ENCODE measurements at regions not wholly inside any gene's neighbourhood (a gene's known extent, or its start where the extent isn't known, plus 50 kb on each side); places are given as distances from the start of the nearest gene placed in this dataset.
A peak's percentile ranks its signal among the peaks of the same experiment; 100 is the strongest.

DNA sequence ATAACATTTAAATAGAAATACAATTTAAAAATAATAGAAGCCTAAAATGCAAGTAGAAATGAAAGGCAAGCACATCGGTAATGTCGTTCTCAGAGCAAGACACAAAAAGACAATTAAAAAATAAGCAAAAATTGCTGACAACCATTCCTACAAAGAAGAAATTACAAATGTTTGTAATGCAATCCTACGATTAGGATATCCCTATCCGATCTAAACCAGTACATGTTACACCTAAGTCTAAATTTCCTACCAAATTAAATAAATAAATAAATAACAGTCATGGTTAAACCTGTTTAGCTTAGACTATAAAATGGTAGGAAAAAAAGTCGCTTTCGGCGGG lies 90.0 kb downstream of the ANXA2R start:
- H3K4me2 ChIP-seq (ENCODE audit: low read length, poor library complexity, severe bottlenecking): no peak overlapping the region
- H4K91ac ChIP-seq (ENCODE audit: low read length): no peak overlapping the region
- no peak overlapping the region for H2BK12ac ChIP-seq (ENCODE audit: low read length in 2 of 2)
- no peak overlapping the region for H2BK5ac ChIP-seq (ENCODE audit: low read depth, low read length, poor library complexity, severe bottlenecking)
- no peak overlapping the region for H3K14ac ChIP-seq (ENCODE audit: low read length in 2 of 2)
- H3K4me3 ChIP-seq (ENCODE audit: insufficient read depth in 1 of 2, low read depth in 1 of 2, low read length in 2 of 2): peak overlapping the region in 1 of 2 experiments; percentile 87
- H2BK15ac ChIP-seq (ENCODE audit: low read depth, poor library complexity, severe bottlenecking): no peak overlapping the region
- H3K27ac ChIP-seq (ENCODE audit: low read length, poor library complexity, severe bottlenecking): peak overlapping the region; percentile 84
- H3K9me3 ChIP-seq (ENCODE audit: control insufficient read depth, low read length): no peaks in the 10 kb centered on the region
- H3K79me1 ChIP-seq (replicated peaks; ENCODE audit: low read length, poor library complexity, severe bottlenecking): no peaks in the 10 kb centered on the region
- no peak overlapping the region for H2BK120ac ChIP-seq (ENCODE audit: low read depth, low read length)
- no peak for DNase-seq
- H3K4ac ChIP-seq (ENCODE audit: low read depth in 1 of 2, low read length in 2 of 2): no peak overlapping the region
- H2AK5ac ChIP-seq (ENCODE audit: low read length, severe bottlenecking): no peak overlapping the region
- H3K4me1 ChIP-seq (ENCODE audit: control insufficient read depth, insufficient read depth, low read depth, low read length): peaks cover 2% of the 10 kb centered on the region
- H3K23ac ChIP-seq (ENCODE audit: low read length in 2 of 2): no peak overlapping the region
- peaks cover 0 to 17% of the 10 kb centered on the region in 2 experiments for H3K36me3 ChIP-seq (ENCODE audit: control insufficient read depth in 1 of 2, insufficient read depth in 2 of 2, low read depth in 1 of 2, low read length in 2 of 2)
- peak overlapping the region; percentile 96 for H3K9ac ChIP-seq (ENCODE audit: low read length)
- H3K18ac ChIP-seq (ENCODE audit: low read depth in 1 of 2, low read length in 2 of 2): no peak overlapping the region
- no peak overlapping the region for H4K8ac ChIP-seq (ENCODE audit: low read length)
- H3K27me3 ChIP-seq (ENCODE audit: control insufficient read depth in 1 of 2, insufficient read depth in 1 of 2, low read length in 2 of 2): no peaks in the 10 kb centered on the region
- H2AFZ ChIP-seq (ENCODE audit: low read depth, low read length): no peak overlapping the region
- WGBS: 99% methylated on average over 5 of the region's 7 CpGs

- Histone ChIP-seq H3K23ac (ENCODE audit: low read length in 2 of 2) (no peak overlapping the region), H3K18ac (ENCODE audit: low read depth in 1 of 2, low read length in 2 of 2) (peak overlapping the region in 1 of 2 experiments; percentile 86), H4K91ac (ENCODE audit: low read length) (peak overlapping the region; percentile 78), H2BK15ac (ENCODE audit: low read depth, poor library complexity, severe bottlenecking) (peak overlapping the region; percentile 26), H2AFZ (ENCODE audit: low read depth, low read length) (no peak overlapping the region), H2BK12ac (ENCODE audit: low read length in 2 of 2) (no peak overlapping the region), H2AK5ac (ENCODE audit: low read length, severe bottlenecking) (peak overlapping the region; percentile 75), H3K4ac (ENCODE audit: low read depth in 1 of 2, low read length in 2 of 2) (no peak overlapping the region), H4K8ac (ENCODE audit: low read length) (no peak overlapping the region), H3K9me3 (ENCODE audit: control insufficient read depth, low read length) (no peaks in the 10 kb centered on the region), H3K4me3 (ENCODE audit: insufficient read depth in 1 of 2, low read depth in 1 of 2, low read length in 2 of 2) (peak overlapping the region in 1 of 2 experiments; percentile 87), H3K27me3 (ENCODE audit: control insufficient read depth in 1 of 2, insufficient read depth in 1 of 2, low read length in 2 of 2) (no peaks in the 10 kb centered on the region), H3K9ac (ENCODE audit: low read length) (peak overlapping the region; percentile 96), H2BK5ac (ENCODE audit: low read depth, low read length, poor library complexity, severe bottlenecking) (no peak overlapping the region), H3K4me2 (ENCODE audit: low read length, poor library complexity, severe bottlenecking) (no peak overlapping the region), H2BK120ac (ENCODE audit: low read depth, low read length) (peak overlapping the region; percentile 5), H3K14ac (ENCODE audit: low read length in 2 of 2) (no peak overlapping the region), H3K79me1 (replicated peaks; ENCODE audit: low read length, poor library complexity, severe bottlenecking) (no peaks in the 10 kb centered on the region), H3K4me1 (ENCODE audit: control insufficient read depth, insufficient read depth, low read depth, low read length) (peaks cover 4% of the 10 kb centered on the region), H3K36me3 (ENCODE audit: control insufficient read depth in 1 of 2, insufficient read depth in 2 of 2, low read depth in 1 of 2, low read length in 2 of 2) (peaks cover 0 to 17% of the 10 kb centered on the region in 2 experiments), H3K27ac (ENCODE audit: low read length, poor library complexity, severe bottlenecking) (no peak overlapping the region)
- no peak for DNase-seq
- WGBS: 95% methylated on average over 32 of the region's 33 CpGs
Observed at GRCh38 chr5:42949348-42950115, 90.6 kb downstream of the ANXA2R start.

- H2BK5ac ChIP-seq (ENCODE audit: low read depth, low read length, poor library complexity, severe bottlenecking): no peak overlapping the region
- H2BK120ac ChIP-seq (ENCODE audit: low read depth, low read length): no peak overlapping the region
- no peak overlapping the region for H3K23ac ChIP-seq (ENCODE audit: low read length in 2 of 2)
- peak overlapping the region in 1 of 2 experiments; percentile 87 for H3K4me3 ChIP-seq (ENCODE audit: insufficient read depth in 1 of 2, low read depth in 1 of 2, low read length in 2 of 2)
- 99% methylated on average over 10 of the region's 10 CpGs for WGBS
- H3K27ac ChIP-seq (ENCODE audit: low read length, poor library complexity, severe bottlenecking): no peak overlapping the region
- H4K8ac ChIP-seq (ENCODE audit: low read length): no peak overlapping the region
- no peak overlapping the region for H2AFZ ChIP-seq (ENCODE audit: low read depth, low read length)
- H4K91ac ChIP-seq (ENCODE audit: low read length): no peak overlapping the region
- no peaks in the 10 kb centered on the region for H3K27me3 ChIP-seq (ENCODE audit: control insufficient read depth in 1 of 2, insufficient read depth in 1 of 2, low read length in 2 of 2)
- H3K79me1 ChIP-seq (replicated peaks; ENCODE audit: low read length, poor library complexity, severe bottlenecking): no peaks in the 10 kb centered on the region
- no peaks in the 10 kb centered on the region for H3K9me3 ChIP-seq (ENCODE audit: control insufficient read depth, low read length)
- H3K4ac ChIP-seq (ENCODE audit: low read depth in 1 of 2, low read length in 2 of 2): no peak overlapping the region
- peaks cover 0 to 17% of the 10 kb centered on the region in 2 experiments for H3K36me3 ChIP-seq (ENCODE audit: control insufficient read depth in 1 of 2, insufficient read depth in 2 of 2, low read depth in 1 of 2, low read length in 2 of 2)
- no peak overlapping the region for H2BK15ac ChIP-seq (ENCODE audit: low read depth, poor library complexity, severe bottlenecking)
- no peak for DNase-seq
- peaks cover 6% of the 10 kb centered on the region for H3K4me1 ChIP-seq (ENCODE audit: control insufficient read depth, insufficient read depth, low read depth, low read length)
- H2AK5ac ChIP-seq (ENCODE audit: low read length, severe bottlenecking): no peak overlapping the region
- H2BK12ac ChIP-seq (ENCODE audit: low read length in 2 of 2): no peak overlapping the region
- no peak overlapping the region for H3K14ac ChIP-seq (ENCODE audit: low read length in 2 of 2)
- H3K18ac ChIP-seq (ENCODE audit: low read depth in 1 of 2, low read length in 2 of 2): peak overlapping the region in 1 of 2 experiments; percentile 14
- H3K9ac ChIP-seq (ENCODE audit: low read length): peak overlapping the region; percentile 96
- H3K4me2 ChIP-seq (ENCODE audit: low read length, poor library complexity, severe bottlenecking): no peak overlapping the region
Observed at GRCh38 chr5:42948961-42949347, 91.2 kb downstream of the ANXA2R start.

GRCh38 chr5:42944989-42945388 lies 95.1 kb downstream of the ANXA2R start:
- Histone ChIP-seq H3K18ac (ENCODE audit: low read depth in 1 of 2, low read length in 2 of 2) (no peak overlapping the region), H3K9ac (ENCODE audit: low read length) (peak overlapping the region; percentile 43), H3K4me1 (ENCODE audit: control insufficient read depth, insufficient read depth, low read depth, low read length) (peaks cover 10% of the 10 kb centered on the region), H3K4me3 (ENCODE audit: insufficient read depth in 1 of 2, low read depth in 1 of 2, low read length in 2 of 2) (no peak overlapping the region), H3K27ac (ENCODE audit: low read length, poor library complexity, severe bottlenecking) (peak overlapping the region; percentile 63), H2BK120ac (ENCODE audit: low read depth, low read length) (no peak overlapping the region), H3K9me3 (ENCODE audit: control insufficient read depth, low read length) (no peaks in the 10 kb centered on the region), H3K79me1 (replicated peaks; ENCODE audit: low read length, poor library complexity, severe bottlenecking) (no peaks in the 10 kb centered on the region), H2BK12ac (ENCODE audit: low read length in 2 of 2) (no peak overlapping the region), H4K91ac (ENCODE audit: low read length) (no peak overlapping the region), H3K27me3 (ENCODE audit: control insufficient read depth in 1 of 2, insufficient read depth in 1 of 2, low read length in 2 of 2) (no peaks in the 10 kb centered on the region), H3K36me3 (ENCODE audit: control insufficient read depth in 1 of 2, insufficient read depth in 2 of 2, low read depth in 1 of 2, low read length in 2 of 2) (no peaks in the 10 kb centered on the region), H3K4me2 (ENCODE audit: low read length, poor library complexity, severe bottlenecking) (no peak overlapping the region), H4K8ac (ENCODE audit: low read length) (no peak overlapping the region), H2AK5ac (ENCODE audit: low read length, severe bottlenecking) (no peak overlapping the region), H3K23ac (ENCODE audit: low read length in 2 of 2) (no peak overlapping the region), H2AFZ (ENCODE audit: low read depth, low read length) (no peak overlapping the region), H3K4ac (ENCODE audit: low read depth in 1 of 2, low read length in 2 of 2) (no peak overlapping the region), H3K14ac (ENCODE audit: low read length in 2 of 2) (no peak overlapping the region), H2BK5ac (ENCODE audit: low read depth, low read length, poor library complexity, severe bottlenecking) (no peak overlapping the region), H2BK15ac (ENCODE audit: low read depth, poor library complexity, severe bottlenecking) (no peak overlapping the region)
- peak; percentile 91 for DNase-seq
- 54% methylated on average over 5 of the region's 5 CpGs for WGBS

All from mesenchymal stem cell (in vitro differentiated cells and primary cell).